ENCODE measurements at regions not wholly inside any gene's neighbourhood (a gene's known extent, or its start where the extent isn't known, plus 50 kb on each side); places are given as distances from the start of the nearest gene placed in this dataset.

GRCh38 chr14:76639606-76640229, 121.5 kb upstream of the VASH1 start:
- Mint-ChIP-seq H3K4me3 (ENCODE audit: unreplicated experiment) (no peak overlapping the region), H3K9me3 (ENCODE audit: unreplicated experiment) (no peaks in the 10 kb centered on the region), H3K27ac (ENCODE audit: unreplicated experiment) (no peak overlapping the region), H3K4me1 (ENCODE audit: unreplicated experiment) (no peaks in the 10 kb centered on the region), H3K27me3 (ENCODE audit: unreplicated experiment) (peaks cover 4% of the 10 kb centered on the region), H3K36me3 (ENCODE audit: low read depth, unreplicated experiment) (no peaks in the 10 kb centered on the region)
- no peak for TF ChIP-seq CTCF (IDR thresholded peaks at IDR 0.05; ENCODE audit: unreplicated experiment)
- no peak for DNase-seq (ENCODE audit: low spot score)

GRCh38 chr14:76640923-76641395, 120.3 kb upstream of the VASH1 start:
- no peak for TF ChIP-seq CTCF (IDR thresholded peaks at IDR 0.05; ENCODE audit: unreplicated experiment)
- H3K36me3 Mint-ChIP-seq (ENCODE audit: low read depth, unreplicated experiment), result no peaks in the 10 kb centered on the region
- H3K9me3 Mint-ChIP-seq (ENCODE audit: unreplicated experiment), result no peaks in the 10 kb centered on the region
- peaks cover 4% of the 10 kb centered on the region for H3K27me3 Mint-ChIP-seq (ENCODE audit: unreplicated experiment)
- no peaks in the 10 kb centered on the region for H3K4me1 Mint-ChIP-seq (ENCODE audit: unreplicated experiment)
- no peak overlapping the region for H3K4me3 Mint-ChIP-seq (ENCODE audit: unreplicated experiment)
- no peak for DNase-seq (ENCODE audit: low spot score)
- H3K27ac Mint-ChIP-seq (ENCODE audit: unreplicated experiment), result no peak overlapping the region

- H3K27ac Mint-ChIP-seq (ENCODE audit: unreplicated experiment), result no peak overlapping the region
- no peak overlapping the region for H3K4me3 Mint-ChIP-seq (ENCODE audit: unreplicated experiment)
- no peaks in the 10 kb centered on the region for H3K36me3 Mint-ChIP-seq (ENCODE audit: low read depth, unreplicated experiment)
- TF ChIP-seq CTCF (IDR thresholded peaks at IDR 0.05; ENCODE audit: unreplicated experiment), result no peak
- no peak for DNase-seq (ENCODE audit: low spot score)
- H3K4me1 Mint-ChIP-seq (ENCODE audit: unreplicated experiment), result no peaks in the 10 kb centered on the region
- peaks cover 4% of the 10 kb centered on the region for H3K27me3 Mint-ChIP-seq (ENCODE audit: unreplicated experiment)
- H3K9me3 Mint-ChIP-seq (ENCODE audit: unreplicated experiment), result no peaks in the 10 kb centered on the region
These were observed 119.7 kb upstream of the VASH1 start for GRCh38 chr14:76641541-76641940.

GRCh38 chr14:76643887-76644286, 117.4 kb upstream of the VASH1 start:
- Mint-ChIP-seq H3K36me3 (ENCODE audit: low read depth, unreplicated experiment) (no peaks in the 10 kb centered on the region), H3K4me3 (ENCODE audit: unreplicated experiment) (no peak overlapping the region), H3K4me1 (ENCODE audit: unreplicated experiment) (no peaks in the 10 kb centered on the region), H3K9me3 (ENCODE audit: unreplicated experiment) (no peaks in the 10 kb centered on the region), H3K27ac (ENCODE audit: unreplicated experiment) (no peak overlapping the region), H3K27me3 (ENCODE audit: unreplicated experiment) (peaks cover 5% of the 10 kb centered on the region)
- TF ChIP-seq CTCF (IDR thresholded peaks at IDR 0.05; ENCODE audit: unreplicated experiment), result no peak
- no peak for DNase-seq (ENCODE audit: low spot score)

- no peaks in the 10 kb centered on the region for H3K9me3 Mint-ChIP-seq (ENCODE audit: unreplicated experiment)
- peaks cover 5% of the 10 kb centered on the region for H3K27me3 Mint-ChIP-seq (ENCODE audit: unreplicated experiment)
- H3K36me3 Mint-ChIP-seq (ENCODE audit: low read depth, unreplicated experiment), result no peaks in the 10 kb centered on the region
- DNase-seq (ENCODE audit: low spot score), result peak; percentile 70
- no peaks in the 10 kb centered on the region for H3K4me1 Mint-ChIP-seq (ENCODE audit: unreplicated experiment)
- no peak overlapping the region for H3K4me3 Mint-ChIP-seq (ENCODE audit: unreplicated experiment)
- peak; percentile 50 for TF ChIP-seq CTCF (IDR thresholded peaks at IDR 0.05; ENCODE audit: unreplicated experiment)
- H3K27ac Mint-ChIP-seq (ENCODE audit: unreplicated experiment), result no peak overlapping the region
These were observed 116.3 kb upstream of the VASH1 start for GRCh38 chr14:76644855-76645518.

Data from endothelial cell (in vitro differentiated cells).